H9 (cell line): ENCODE measurements at regions not wholly inside any gene's neighbourhood (a gene's known extent, or its start where the extent isn't known, plus 50 kb on each side); places are given as distances from the start of the nearest gene placed in this dataset.
"Not testable (repeated sequence)": the region's sequence is repeated elsewhere in the genome, so short reads cannot be mapped to it uniquely, and the experiment has no call there.

Experiments used
- DNase-seq: peaks from one replicate; pipeline ENCODE4 v3.0.0-alpha.2; 2017
- H2AFZ ChIP-seq: one replicate; pipeline ENCODE4 v1.6.1; 2013; ENCODE audit warnings: mild to moderate bottlenecking, low read length, control low read depth, moderate library complexity
- H2AK5ac ChIP-seq: 2 replicates; pipeline ENCODE4 v1.6.1; 2013; ENCODE audit warnings: low read length, control low read depth, mixed read lengths; ENCODE audit not compliant: insufficient read length
- H2BK120ac ChIP-seq: one replicate; pipeline ENCODE4 v1.6.1; 2013; ENCODE audit warnings: low read depth, mild to moderate bottlenecking, low read length, control low read depth, inconsistent platforms; ENCODE audit not compliant: poor library complexity, severe bottlenecking
- H2BK12ac ChIP-seq: 2 replicates; pipeline ENCODE4 v1.6.1; 2013; ENCODE audit warnings: low read length, control low read depth, mixed read lengths, low read depth; ENCODE audit not compliant: insufficient read length
- H2BK15ac ChIP-seq: 2 replicates; pipeline ENCODE4 v1.6.1; 2013; ENCODE audit warnings: low read depth, low read length, control low read depth
- H2BK20ac ChIP-seq: one replicate; pipeline ENCODE4 v1.6.1; 2013; ENCODE audit warnings: low read depth, mild to moderate bottlenecking, low read length, control low read depth, inconsistent platforms; ENCODE audit not compliant: poor library complexity, severe bottlenecking
- H2BK5ac ChIP-seq: 2 replicates; pipeline ENCODE4 v1.6.1; 2013; ENCODE audit warnings: low read length, control low read depth, mixed read lengths; ENCODE audit not compliant: insufficient read length
- H3K14ac ChIP-seq: 2 replicates; pipeline ENCODE4 v1.6.1; 2013; ENCODE audit warnings: low read length, control low read depth; ENCODE audit not compliant: insufficient read depth
- H3K18ac ChIP-seq: 2 replicates; pipeline ENCODE4 v1.6.1; 2013; ENCODE audit warnings: low read depth, mild to moderate bottlenecking, mixed read lengths, low read length, control low read depth; ENCODE audit not compliant: insufficient read length
- H3K23ac ChIP-seq: 2 replicates; pipeline ENCODE4 v1.6.1; 2013; ENCODE audit warnings: low read length, control low read depth, mixed read lengths, low read depth; ENCODE audit not compliant: insufficient read length
- H3K23me2 ChIP-seq: 2 replicates; pipeline ENCODE4 v1.6.1; 2013; ENCODE audit warnings: low read depth, mild to moderate bottlenecking, mixed read lengths, low read length, control low read depth; ENCODE audit not compliant: insufficient read length, poor library complexity, severe bottlenecking
- H3K27ac ChIP-seq: 2 replicates; pipeline ENCODE4 v1.5.1; 2013; ENCODE audit warnings: low read length, control low read depth, mixed read lengths, low read depth; ENCODE audit not compliant: insufficient read length
- H3K27me3 ChIP-seq: 2 replicates; pipeline ENCODE4 v1.6.1; 2013; ENCODE audit warnings: low read length, control low read depth, inconsistent platforms; ENCODE audit not compliant: insufficient read depth
- H3K4ac ChIP-seq: 2 replicates; pipeline ENCODE4 v1.6.1; 2013; ENCODE audit warnings: low read depth, mild to moderate bottlenecking, control low read depth, inconsistent platforms, low read length, moderate library complexity
- H3K4me1 ChIP-seq: 2 replicates; pipeline ENCODE4 v1.6.1; 2013; ENCODE audit warnings: low read length, control low read depth, inconsistent platforms; ENCODE audit not compliant: insufficient read depth
- H3K4me2 ChIP-seq: 2 replicates; pipeline ENCODE4 v1.6.1; 2013; ENCODE audit warnings: low read length, control low read depth, mixed read lengths; ENCODE audit not compliant: insufficient read length, insufficient read depth
- H3K56ac ChIP-seq: 2 replicates; pipeline ENCODE4 v1.6.1; 2013; ENCODE audit warnings: low read depth, mild to moderate bottlenecking, mixed read lengths, low read length, control low read depth; ENCODE audit not compliant: insufficient read length
- H3K79me1 ChIP-seq: 2 replicates; pipeline ENCODE4 v1.6.1; 2013; ENCODE audit warnings: low read depth, mild to moderate bottlenecking, moderate library complexity, low read length, control low read depth, inconsistent platforms; ENCODE audit not compliant: insufficient read depth, poor library complexity, severe bottlenecking
- H3K79me2 ChIP-seq: 2 replicates; pipeline ENCODE4 v1.6.1; 2013; ENCODE audit warnings: low read length, control low read depth, inconsistent platforms; ENCODE audit not compliant: insufficient read depth
- H3K9ac ChIP-seq: 2 replicates; pipeline ENCODE4 v1.6.1; 2013; ENCODE audit warnings: low read length, control low read depth, mixed read lengths; ENCODE audit not compliant: insufficient read length; ENCODE audit errors: extremely low read depth
- H3K9me3 ChIP-seq: one replicate; pipeline ENCODE4 v1.6.1; 2013; ENCODE audit warnings: low read depth, low read length, inconsistent platforms; ENCODE audit not compliant: control insufficient read depth
- H3T11ph ChIP-seq: one replicate; pipeline ENCODE4 v1.6.1; 2013; ENCODE audit warnings: mild to moderate bottlenecking, low read length, control low read depth, inconsistent platforms
- H4K20me1 ChIP-seq: one replicate; pipeline ENCODE4 v1.6.1; 2013; ENCODE audit not compliant: control insufficient read depth, insufficient read length, insufficient read depth
- H4K5ac ChIP-seq: 2 replicates; pipeline ENCODE4 v1.6.1; 2013; ENCODE audit warnings: low read depth, mild to moderate bottlenecking, mixed read lengths, low read length, control low read depth; ENCODE audit not compliant: insufficient read length
- H4K8ac ChIP-seq: replicated peaks from 2 replicates; pipeline ENCODE4 v1.6.1; 2013; ENCODE audit warnings: low read length, control low read depth, mixed read lengths, low read depth; ENCODE audit not compliant: insufficient read length
- H4K91ac ChIP-seq: 2 replicates; pipeline ENCODE4 v1.6.1; 2013; ENCODE audit warnings: low read depth, mild to moderate bottlenecking, moderate library complexity, mixed read lengths, low read length, control low read depth; ENCODE audit not compliant: insufficient read length
- H3K27ac Mint-ChIP-seq, 3 experiments: 2 replicates in 2 of 3; 3 replicates in 1 of 3; pipeline ENCODE4 v1.8.0; 2020 to 2021; ENCODE audit warnings: mixed read lengths in 3 of 3, mild to moderate bottlenecking in 1 of 3, moderate library complexity in 1 of 3
- H3K27me3 Mint-ChIP-seq: 2 replicates; pipeline ENCODE4 v1.8.0; 2021; ENCODE audit warnings: low read depth, mild to moderate bottlenecking, moderate library complexity, mixed read lengths
- H3K36me3 Mint-ChIP-seq, 3 experiments: 2 replicates in 2 of 3; 3 replicates in 1 of 3; pipeline ENCODE4 v1.8.0; 2020 to 2021; ENCODE audit warnings: low read depth in 3 of 3, mixed read lengths in 3 of 3; ENCODE audit not compliant: insufficient read depth in 1 of 3
- H3K4me1 Mint-ChIP-seq, 2 experiments: 2 replicates each; pipeline ENCODE4 v1.8.0; 2020; ENCODE audit warnings: mixed read lengths in 2 of 2
- H3K4me3 Mint-ChIP-seq, 2 experiments: 2 replicates in 1 of 2; 3 replicates in 1 of 2; pipeline ENCODE4 v1.8.0; 2020 to 2021; ENCODE audit warnings: mild to moderate bottlenecking in 2 of 2, mixed read lengths in 2 of 2, moderate library complexity in 1 of 2
- H3K9me3 Mint-ChIP-seq, 2 experiments: 2 replicates in 1 of 2; 3 replicates in 1 of 2; pipeline ENCODE4 v1.8.0; 2020; ENCODE audit warnings: mild to moderate bottlenecking in 2 of 2, mixed read lengths in 2 of 2, moderate library complexity in 1 of 2
- CTCF ChIP-seq: fragments of 200-600 bp; sonication (generic); conservative IDR thresholded peaks from 3 replicates; pipeline ENCODE4 v1.8.0; 2021; ENCODE audit warnings: antibody characterized with exemption, mild to moderate bottlenecking
- WGBS: extraction: QIAGEN DNeasy Blood & Tissue Kit; methylation state at CpG from one replicate; pipeline ENCODE4 v1.1.7; 2013; ENCODE audit warnings: missing lambda C conversion rate, low lambda C conversion rate, mixed read lengths; ENCODE audit not compliant: insufficient read length; ENCODE audit errors: extremely low coverage; 5-methylcytosine and 5-hydroxymethylcytosine counted together

- Histone ChIP-seq H3T11ph (no peak overlapping the region), H3K23ac (no peak overlapping the region), H3K79me1 (no peaks in the 10 kb centered on the region), H4K5ac (no peak overlapping the region), H4K20me1 (no peaks in the 10 kb centered on the region), H4K8ac (no peak overlapping the region), H3K9ac (no peak overlapping the region), H2BK120ac (no peak overlapping the region), H2BK20ac (no peak overlapping the region), H2AK5ac (no peak overlapping the region), H2BK5ac (no peak overlapping the region), H4K91ac (no peak overlapping the region), H3K4me1 (peaks cover 13% of the 10 kb centered on the region; the same call in 1 of the 2 replicates), H3K4ac (no peak overlapping the region), H3K14ac (no peak overlapping the region), H3K27me3 (no peaks in the 10 kb centered on the region), H3K27ac (no peak overlapping the region), H2BK12ac (no peak overlapping the region), H3K9me3 (no peaks in the 10 kb centered on the region), H2BK15ac (no peak overlapping the region), H3K4me2 (no peak overlapping the region), H3K56ac (no peak overlapping the region), H3K18ac (no peak overlapping the region), H2AFZ (no peak overlapping the region), H3K23me2 (no peaks in the 10 kb centered on the region), H3K79me2 (no peaks in the 10 kb centered on the region)
- DNase-seq: peak; percentile 47
- WGBS: no CpG with 5 or more reads among the region's 7 CpGs
- H3K27me3 Mint-ChIP-seq: no peaks in the 10 kb centered on the region
- H3K27ac Mint-ChIP-seq: peak overlapping the region in 2 of 3 experiments; percentile 22 to 72; a peak in 3 of 7 replicates
- no peaks in the 10 kb centered on the region; a peak in 1 of 7 replicates for H3K36me3 Mint-ChIP-seq
- TF ChIP-seq CTCF: peak; percentile 25; the same call in 1 of the 3 replicates
- no peaks in the 10 kb centered on the region for H3K9me3 Mint-ChIP-seq
- H3K4me3 Mint-ChIP-seq: no peak overlapping the region; a peak in 1 of 5 replicates
- peaks cover 12 to 13% of the 10 kb centered on the region in 2 experiments for H3K4me1 Mint-ChIP-seq
These were observed 728.3 kb downstream of the MAFB start for GRCh38 chr20:39960522-39961428.

GRCh38 chr20:39957911-39958310 is 731.1 kb downstream of the MAFB start:
- H3K27ac ChIP-seq, H3K23ac ChIP-seq, H3K27me3 Mint-ChIP-seq, H2BK20ac ChIP-seq, H3K27me3 ChIP-seq, H3K4me3 Mint-ChIP-seq, H3T11ph ChIP-seq, H3K4me2 ChIP-seq, H3K56ac ChIP-seq, H2BK15ac ChIP-seq, H3K79me2 ChIP-seq, H3K9me3 Mint-ChIP-seq, H2BK12ac ChIP-seq, H4K5ac ChIP-seq, H4K91ac ChIP-seq, H3K27ac Mint-ChIP-seq, H3K4ac ChIP-seq, H2AFZ ChIP-seq, H4K8ac ChIP-seq, H4K20me1 ChIP-seq, H3K79me1 ChIP-seq, H3K9ac ChIP-seq, H3K14ac ChIP-seq, H3K18ac ChIP-seq, H2AK5ac ChIP-seq, H3K36me3 Mint-ChIP-seq, H3K9me3 ChIP-seq, H2BK5ac ChIP-seq, H3K23me2 ChIP-seq, DNase-seq, H2BK120ac ChIP-seq: not testable (repeated sequence)
- peaks cover 12 to 13% of the 10 kb centered on the region in 2 experiments for H3K4me1 Mint-ChIP-seq
- whole genome bisulfite sequencing: no CpG with 5 or more reads among the region's 3 CpGs
- peaks cover 13% of the 10 kb centered on the region; the same call in 1 of the 2 replicates for H3K4me1 ChIP-seq
